ENCODE measurements at regions not wholly inside any gene's neighbourhood (a gene's known extent, or its start where the extent isn't known, plus 50 kb on each side); places are given as distances from the start of the nearest gene placed in this dataset.

DNA sequence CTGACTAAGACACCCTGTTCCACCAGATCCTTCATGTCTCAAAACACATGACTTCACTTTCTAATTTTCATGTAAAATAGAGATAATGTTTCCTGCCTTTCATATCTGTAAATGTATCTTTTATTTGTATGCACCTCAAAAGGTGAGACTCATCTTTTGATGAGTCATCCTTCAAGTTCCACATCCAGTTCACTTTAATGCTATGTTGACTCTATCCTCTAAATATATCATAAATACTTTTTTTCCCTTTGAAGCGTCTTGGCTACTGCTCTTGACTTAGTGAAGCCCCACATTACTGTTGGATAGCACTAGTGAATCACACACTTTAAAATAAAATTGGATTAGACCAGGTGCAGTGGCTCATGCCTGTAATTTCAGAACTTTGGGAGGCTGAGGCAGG lies 741.1 kb downstream of the VGLL3 start:
- no peak for DNase-seq (ENCODE audit: low spot score)

DNA sequence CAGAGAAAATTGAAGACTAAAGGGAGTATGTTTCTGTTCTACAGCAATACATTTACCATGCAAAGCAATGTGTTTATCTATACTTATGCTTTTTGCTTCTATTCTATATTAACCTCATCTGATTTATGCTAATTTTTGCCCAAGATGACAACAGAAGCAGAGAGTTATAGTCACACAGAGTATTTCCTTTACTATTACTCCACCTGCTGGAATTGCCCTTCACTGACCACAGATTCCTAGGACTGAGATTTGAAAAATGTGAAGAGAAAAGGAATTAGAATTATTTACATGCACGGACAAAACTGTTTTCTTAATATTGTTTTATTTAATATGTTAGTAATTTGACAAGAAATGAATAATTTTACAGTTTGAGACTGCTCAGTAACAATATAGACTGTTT lies 745.6 kb downstream of the VGLL3 start:
- Histone ChIP-seq H3K27ac (ENCODE audit: low read depth in 1 of 2, low read length in 2 of 2) (no peak overlapping the region), H3K4me3 (ENCODE audit: low read depth in 1 of 3, low read length in 3 of 3) (no peak overlapping the region), H3K9me3 (ENCODE audit: control insufficient read depth in 4 of 4, low read length in 3 of 4) (no peaks in the 10 kb centered on the region), H3K4me1 (ENCODE audit: control insufficient read depth in 4 of 4, insufficient read depth in 4 of 4, low read length in 3 of 4) (no peaks in the 10 kb centered on the region), H3K27me3 (ENCODE audit: control insufficient read depth in 4 of 4, insufficient read depth in 4 of 4, low read length in 3 of 4) (no peaks in the 10 kb centered on the region), H3K9ac (ENCODE audit: low read depth in 1 of 2, low read length in 2 of 2) (no peak overlapping the region), H3K36me3 (ENCODE audit: control insufficient read depth in 4 of 4, insufficient read depth in 3 of 4, low read depth in 1 of 4, low read length in 3 of 4) (no peaks in the 10 kb centered on the region)
- TF ChIP-seq RAD21 (IDR thresholded peaks at IDR 0.05) (peak; percentile 41 to 47), HNF4A (conservative IDR thresholded peaks at IDR 0.05) (no peak), YY1 (IDR thresholded peaks at IDR 0.05) (no peak), TAF1 (conservative IDR thresholded peaks at IDR 0.05) (no peak)
- TF ChIP-seq, protein P1, sequence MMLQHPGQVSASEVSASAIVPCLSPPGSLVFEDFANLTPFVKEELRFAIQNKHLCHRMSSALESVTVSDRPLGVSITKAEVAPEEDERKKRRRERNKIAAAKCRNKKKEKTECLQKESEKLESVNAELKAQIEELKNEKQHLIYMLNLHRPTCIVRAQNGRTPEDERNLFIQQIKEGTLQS (IDR thresholded peaks at IDR 0.05): no peak
- WGBS: 28% methylated on average over 1 of the region's 1 CpG
- DNase-seq (ENCODE audit: low spot score): no peak

More for the DNA sequence above, 741.1 kb downstream of the VGLL3 start:
- H3K9me3 ChIP-seq (ENCODE audit: control insufficient read depth in 4 of 4, low read length in 3 of 4): no peaks in the 10 kb centered on the region
- TF ChIP-seq HNF4A (conservative IDR thresholded peaks at IDR 0.05) (no peak), FOXA2 (IDR thresholded peaks at IDR 0.05) (no peak), RAD21 (IDR thresholded peaks at IDR 0.05) (no peak), EGR1 (IDR thresholded peaks at IDR 0.05; ENCODE audit: low read depth in 2 of 2) (no peak), NR2F2 (IDR thresholded peaks at IDR 0.05) (no peak)
- TF ChIP-seq, protein P2, sequence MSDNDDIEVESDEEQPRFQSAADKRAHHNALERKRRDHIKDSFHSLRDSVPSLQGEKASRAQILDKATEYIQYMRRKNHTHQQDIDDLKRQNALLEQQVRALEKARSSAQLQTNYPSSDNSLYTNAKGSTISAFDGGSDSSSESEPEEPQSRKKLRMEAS (IDR thresholded peaks at IDR 0.05): no peak
- TF ChIP-seq, protein P3, sequence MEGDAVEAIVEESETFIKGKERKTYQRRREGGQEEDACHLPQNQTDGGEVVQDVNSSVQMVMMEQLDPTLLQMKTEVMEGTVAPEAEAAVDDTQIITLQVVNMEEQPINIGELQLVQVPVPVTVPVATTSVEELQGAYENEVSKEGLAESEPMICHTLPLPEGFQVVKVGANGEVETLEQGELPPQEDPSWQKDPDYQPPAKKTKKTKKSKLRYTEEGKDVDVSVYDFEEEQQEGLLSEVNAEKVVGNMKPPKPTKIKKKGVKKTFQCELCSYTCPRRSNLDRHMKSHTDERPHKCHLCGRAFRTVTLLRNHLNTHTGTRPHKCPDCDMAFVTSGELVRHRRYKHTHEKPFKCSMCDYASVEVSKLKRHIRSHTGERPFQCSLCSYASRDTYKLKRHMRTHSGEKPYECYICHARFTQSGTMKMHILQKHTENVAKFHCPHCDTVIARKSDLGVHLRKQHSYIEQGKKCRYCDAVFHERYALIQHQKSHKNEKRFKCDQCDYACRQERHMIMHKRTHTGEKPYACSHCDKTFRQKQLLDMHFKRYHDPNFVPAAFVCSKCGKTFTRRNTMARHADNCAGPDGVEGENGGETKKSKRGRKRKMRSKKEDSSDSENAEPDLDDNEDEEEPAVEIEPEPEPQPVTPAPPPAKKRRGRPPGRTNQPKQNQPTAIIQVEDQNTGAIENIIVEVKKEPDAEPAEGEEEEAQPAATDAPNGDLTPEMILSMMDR (IDR thresholded peaks at IDR 0.05; ENCODE audit: low read depth, low read length, missing input control): no peak
- TF ChIP-seq, protein P4, sequence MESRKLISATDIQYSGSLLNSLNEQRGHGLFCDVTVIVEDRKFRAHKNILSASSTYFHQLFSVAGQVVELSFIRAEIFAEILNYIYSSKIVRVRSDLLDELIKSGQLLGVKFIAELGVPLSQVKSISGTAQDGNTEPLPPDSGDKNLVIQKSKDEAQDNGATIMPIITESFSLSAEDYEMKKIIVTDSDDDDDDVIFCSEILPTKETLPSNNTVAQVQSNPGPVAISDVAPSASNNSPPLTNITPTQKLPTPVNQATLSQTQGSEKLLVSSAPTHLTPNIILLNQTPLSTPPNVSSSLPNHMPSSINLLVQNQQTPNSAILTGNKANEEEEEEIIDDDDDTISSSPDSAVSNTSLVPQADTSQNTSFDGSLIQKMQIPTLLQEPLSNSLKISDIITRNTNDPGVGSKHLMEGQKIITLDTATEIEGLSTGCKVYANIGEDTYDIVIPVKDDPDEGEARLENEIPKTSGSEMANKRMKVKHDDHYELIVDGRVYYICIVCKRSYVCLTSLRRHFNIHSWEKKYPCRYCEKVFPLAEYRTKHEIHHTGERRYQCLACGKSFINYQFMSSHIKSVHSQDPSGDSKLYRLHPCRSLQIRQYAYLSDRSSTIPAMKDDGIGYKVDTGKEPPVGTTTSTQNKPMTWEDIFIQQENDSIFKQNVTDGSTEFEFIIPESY (IDR thresholded peaks at IDR 0.05): no peak
- H3K9ac ChIP-seq (ENCODE audit: low read depth in 1 of 2, low read length in 2 of 2): no peak overlapping the region
- 84% methylated on average over 1 of the region's 1 CpG for WGBS
- H3K27me3 ChIP-seq (ENCODE audit: control insufficient read depth in 4 of 4, insufficient read depth in 4 of 4, low read length in 3 of 4): no peaks in the 10 kb centered on the region
- no peak overlapping the region for H3K4me3 ChIP-seq (ENCODE audit: low read depth in 1 of 3, low read length in 3 of 3)
- H3K4me1 ChIP-seq (ENCODE audit: control insufficient read depth in 4 of 4, insufficient read depth in 4 of 4, low read length in 3 of 4): no peaks in the 10 kb centered on the region
- no peak overlapping the region for H3K27ac ChIP-seq (ENCODE audit: low read depth in 1 of 2, low read length in 2 of 2)
- H3K36me3 ChIP-seq (ENCODE audit: control insufficient read depth in 4 of 4, insufficient read depth in 3 of 4, low read depth in 1 of 4, low read length in 3 of 4): no peaks in the 10 kb centered on the region

DNA sequence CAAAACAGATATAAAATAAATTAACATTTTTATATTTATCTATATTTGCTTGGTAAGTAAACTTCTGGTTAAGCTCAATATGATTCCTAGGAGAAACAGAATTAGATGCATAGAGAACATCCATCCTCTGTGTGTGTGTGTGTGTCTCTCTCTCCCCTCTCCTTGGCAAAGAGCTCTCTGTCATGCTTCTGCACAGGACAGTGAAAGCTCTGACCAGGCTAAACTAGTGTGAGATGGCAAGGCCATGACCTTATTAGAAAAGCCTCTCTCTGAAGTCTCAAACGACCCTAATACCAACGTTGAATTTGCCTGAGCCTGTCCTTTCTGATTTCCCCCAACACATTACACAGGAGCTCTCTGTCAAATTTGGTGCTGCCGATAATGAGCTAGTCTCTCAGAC lies 746.0 kb downstream of the VGLL3 start:
- 47% methylated on average over 3 of the region's 3 CpGs for WGBS
- Histone ChIP-seq H3K27ac (ENCODE audit: low read depth in 1 of 2, low read length in 2 of 2) (no peak overlapping the region), H3K36me3 (ENCODE audit: control insufficient read depth in 4 of 4, insufficient read depth in 3 of 4, low read depth in 1 of 4, low read length in 3 of 4) (no peaks in the 10 kb centered on the region), H3K27me3 (ENCODE audit: control insufficient read depth in 4 of 4, insufficient read depth in 4 of 4, low read length in 3 of 4) (peaks cover 0 to 2% (median 0%) of the 10 kb centered on the region in 4 donors), H3K4me1 (ENCODE audit: control insufficient read depth in 4 of 4, insufficient read depth in 4 of 4, low read length in 3 of 4) (no peaks in the 10 kb centered on the region), H3K4me3 (ENCODE audit: low read depth in 1 of 3, low read length in 3 of 3) (no peak overlapping the region), H3K9me3 (ENCODE audit: control insufficient read depth in 4 of 4, low read length in 3 of 4) (no peaks in the 10 kb centered on the region), H3K9ac (ENCODE audit: low read depth in 1 of 2, low read length in 2 of 2) (no peak overlapping the region)
- TF ChIP-seq TAF1 (conservative IDR thresholded peaks at IDR 0.05): no peak
- no peak for TF ChIP-seq RAD21 (IDR thresholded peaks at IDR 0.05)
- no peak for DNase-seq (ENCODE audit: low spot score)
